ENCODE measurements at regions not wholly inside any gene's neighbourhood (a gene's known extent, or its start where the extent isn't known, plus 50 kb on each side); places are given as distances from the start of the nearest gene placed in this dataset.
"Not testable (repeated sequence)": the region's sequence is repeated elsewhere in the genome, so short reads cannot be mapped to it uniquely, and the experiment has no call there.

- peak; percentile 55 for DNase-seq (ENCODE audit: low spot score)
Measured at GRCh38 chr13:97724450-97724849, 229.0 kb upstream of the IPO5 start.

DNA sequence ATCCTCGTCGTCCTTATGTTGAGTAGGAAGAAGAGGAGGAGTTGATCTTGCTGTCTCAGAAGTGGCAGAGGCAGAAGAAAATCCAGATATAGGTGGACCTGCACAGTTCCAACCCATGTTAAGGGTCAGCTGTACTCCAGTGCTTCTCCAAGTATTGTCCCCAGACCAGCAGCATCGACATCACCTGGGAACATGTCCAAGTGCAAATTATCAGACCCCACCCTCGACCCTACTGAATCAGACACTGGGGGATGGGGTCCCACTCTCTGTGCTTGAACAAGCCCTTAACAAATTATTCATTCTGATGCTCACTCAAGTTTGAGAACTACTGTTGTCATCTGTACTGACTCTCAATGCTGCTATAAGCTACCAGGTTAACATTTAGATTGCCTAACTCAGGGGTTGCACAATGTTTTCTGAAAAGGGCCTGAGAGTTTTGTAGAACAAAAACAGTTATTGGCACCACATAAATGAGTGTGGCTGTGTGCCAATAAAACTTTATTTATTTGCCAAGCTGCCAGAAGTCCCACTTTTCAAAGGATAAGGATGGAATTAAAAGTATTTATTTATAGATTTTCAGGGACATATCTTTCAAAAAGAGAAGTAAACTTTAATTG lies 226.7 kb upstream of the IPO5 start:
- no peak for DNase-seq (ENCODE audit: low spot score)

- DNase-seq (ENCODE audit: low spot score): no peak
Measured at GRCh38 chr13:97727991-97728390, 225.5 kb upstream of the IPO5 start.

- DNase-seq (ENCODE audit: low spot score): no peak
Measured at GRCh38 chr13:97736436-97736835, 217.0 kb upstream of the IPO5 start.

DNA sequence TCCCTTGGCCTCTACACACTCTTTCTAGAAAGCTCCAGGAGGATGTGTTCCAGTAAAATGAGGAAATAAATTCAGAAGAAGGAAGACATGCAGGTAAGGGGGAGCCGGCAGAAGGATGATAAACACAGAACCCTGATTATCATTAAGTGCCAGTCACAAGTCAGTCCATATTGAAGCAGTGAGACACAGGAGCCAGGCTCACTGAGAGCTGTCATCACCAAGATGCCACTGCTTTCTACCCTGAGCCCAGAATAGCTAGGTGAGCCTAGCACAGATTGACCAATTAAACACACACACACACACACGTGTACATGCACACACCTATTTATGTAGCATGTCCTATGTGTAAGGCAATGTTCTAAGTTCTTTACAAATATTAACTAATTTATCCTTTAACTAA lies 211.4 kb upstream of the IPO5 start:
- no peak for DNase-seq (ENCODE audit: low spot score)

DNA sequence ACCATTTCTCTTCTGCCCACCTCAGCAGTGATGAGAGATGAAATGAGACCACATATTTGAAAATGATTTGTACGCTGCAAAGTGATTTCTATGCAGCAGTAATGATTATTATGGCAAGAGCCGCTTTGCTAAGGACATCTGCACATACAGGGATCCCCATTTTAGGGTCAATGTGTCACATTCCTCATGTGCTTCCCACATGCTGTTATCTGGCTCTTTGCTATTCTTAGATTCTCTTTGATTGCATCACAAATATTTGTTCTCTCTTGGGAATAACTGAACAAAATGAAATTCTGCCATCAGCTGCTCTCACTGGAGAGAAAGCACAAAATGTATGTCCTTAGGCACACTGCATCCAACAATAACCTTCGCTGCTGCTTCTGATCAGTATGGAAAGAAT lies 209.5 kb upstream of the IPO5 start:
- peak; percentile 14 for DNase-seq (ENCODE audit: low spot score)

DNA sequence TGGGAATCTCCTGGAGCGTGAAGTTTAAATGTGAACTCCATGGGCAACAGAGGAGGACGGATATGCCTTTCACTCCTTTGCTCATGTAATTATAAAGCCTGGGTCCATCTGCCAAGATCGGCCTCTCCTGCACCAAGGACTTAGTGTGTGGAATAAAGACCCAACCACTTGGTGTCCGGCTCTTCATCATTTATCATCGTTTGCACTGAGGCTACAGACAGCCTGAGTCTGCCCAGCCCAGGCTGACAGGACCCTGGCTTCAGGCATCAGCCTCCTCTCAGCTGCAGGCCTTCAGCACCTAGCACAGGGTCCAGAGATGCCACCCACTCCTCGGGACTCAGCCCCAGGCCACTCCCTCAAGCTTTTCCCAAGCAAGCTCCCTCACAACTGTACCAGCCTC lies 206.8 kb upstream of the IPO5 start:
- no peak for DNase-seq (ENCODE audit: low spot score)

DNA sequence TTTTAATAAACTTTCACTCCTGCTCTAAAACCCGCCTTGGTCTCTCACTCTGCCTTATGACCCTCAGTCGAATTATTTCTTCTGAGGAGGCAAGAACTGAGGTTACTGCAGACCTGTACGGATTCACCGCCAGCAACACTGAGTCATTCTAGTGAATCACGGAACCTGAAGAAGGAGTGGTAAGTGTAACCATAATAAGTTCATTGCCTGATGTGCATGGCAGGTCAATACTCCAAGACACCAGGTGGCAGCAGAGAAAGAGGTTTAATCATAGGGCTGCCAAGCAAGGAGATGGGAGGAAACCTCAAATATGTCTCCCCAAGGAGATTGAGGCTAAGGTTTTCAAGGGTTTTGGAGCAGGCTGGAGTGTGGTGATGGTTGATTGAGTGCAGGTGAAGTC lies 204.3 kb upstream of the IPO5 start:
- DNase-seq (ENCODE audit: low spot score): no peak

- no peak for DNase-seq (ENCODE audit: low spot score)
Measured at GRCh38 chr13:97751477-97751876, 202.0 kb upstream of the IPO5 start.

- DNase-seq (ENCODE audit: low spot score): no peak
Measured at GRCh38 chr13:97752961-97753668, 200.4 kb upstream of the IPO5 start.

- no peak for DNase-seq (ENCODE audit: low spot score)
Measured at GRCh38 chr13:97753942-97754670, 199.4 kb upstream of the IPO5 start.

- no peak for DNase-seq (ENCODE audit: low spot score)
Measured at GRCh38 chr13:97757807-97758206, 195.7 kb upstream of the IPO5 start.

DNA sequence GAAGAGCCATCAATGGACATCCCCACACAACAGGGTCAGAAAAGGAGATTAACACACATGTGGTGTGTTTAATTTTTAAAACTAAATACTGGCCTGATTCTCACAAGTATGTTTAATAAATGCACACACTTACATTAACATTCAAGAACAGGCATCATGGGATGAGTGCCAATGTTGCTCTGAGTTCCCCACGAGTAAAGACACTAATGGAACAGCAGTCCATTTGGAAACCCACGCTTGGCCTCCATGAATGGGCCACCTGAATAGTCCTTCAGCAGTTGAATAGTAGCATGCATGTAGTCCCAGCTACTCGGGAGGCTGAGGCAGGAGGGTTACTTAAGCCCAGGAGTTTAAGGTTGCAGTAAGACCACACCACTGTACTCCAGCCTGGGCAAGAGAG lies 195.2 kb upstream of the IPO5 start:
- DNase-seq (ENCODE audit: low spot score): no peak

- DNase-seq (ENCODE audit: low spot score): no peak
Measured at GRCh38 chr13:97761796-97762540, 191.5 kb upstream of the IPO5 start.

DNA sequence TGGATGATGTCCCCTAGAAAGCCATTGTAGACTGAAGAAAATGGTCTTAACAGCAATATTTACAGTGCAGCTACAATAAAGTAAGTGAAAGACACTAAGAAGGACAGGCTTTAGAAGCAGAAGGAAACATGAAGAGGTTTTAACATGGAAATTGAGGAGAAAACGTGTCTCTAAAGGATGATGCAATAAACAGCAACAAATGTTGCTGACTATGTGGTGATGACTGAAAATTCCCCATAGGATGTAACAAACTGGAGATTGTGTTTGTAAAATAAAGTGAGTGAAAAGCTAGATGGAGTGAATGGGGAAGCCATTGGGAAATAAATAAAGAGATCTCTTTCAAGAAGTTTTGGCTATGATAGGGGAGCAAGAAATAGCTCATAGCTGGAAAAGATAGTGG lies 186.7 kb upstream of the IPO5 start:
- no peak for DNase-seq (ENCODE audit: low spot score)

DNA sequence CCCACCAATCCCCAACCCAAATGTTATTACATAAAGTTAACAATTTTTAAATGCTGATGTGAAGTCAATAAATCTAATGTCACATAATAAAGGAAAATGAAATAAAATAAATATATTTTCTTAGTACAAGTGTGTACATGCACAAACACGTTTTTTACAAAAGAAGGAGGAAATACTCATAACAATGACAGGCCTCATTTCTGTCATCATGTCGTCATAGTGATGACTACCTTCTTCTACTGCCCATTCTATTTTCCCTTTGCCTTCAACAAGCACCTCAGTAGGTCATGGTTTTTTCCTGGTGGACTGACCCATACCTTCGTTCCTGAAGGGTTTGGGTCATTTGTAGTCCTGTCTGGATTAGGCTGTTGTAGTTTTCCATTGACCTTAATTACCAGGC lies 185.3 kb upstream of the IPO5 start:
- DNase-seq (ENCODE audit: low spot score): no peak

DNA sequence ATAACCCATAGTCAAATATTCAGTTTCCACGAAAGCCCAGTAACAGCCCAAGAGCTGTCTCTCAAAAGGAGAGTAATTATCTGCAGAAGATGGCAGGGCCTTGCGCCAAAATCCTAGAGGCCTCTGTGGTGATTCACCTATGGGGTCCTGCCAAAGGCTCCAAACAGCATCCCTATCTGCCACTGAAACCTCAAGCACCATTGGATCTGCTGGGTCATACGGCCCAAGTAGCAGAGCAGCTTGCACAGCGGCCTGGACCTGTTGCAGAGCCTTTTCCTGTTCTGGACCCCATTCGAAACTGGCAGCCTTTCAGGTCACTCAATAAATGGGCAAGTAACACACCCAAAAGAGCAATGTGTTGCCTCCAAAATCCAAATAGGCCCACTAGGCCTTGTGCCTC lies 183.2 kb upstream of the IPO5 start:
- DNase-seq (ENCODE audit: low spot score): not testable (repeated sequence)

GRCh38 chr13:97772466-97772865 lies 181.0 kb upstream of the IPO5 start:
- DNase-seq (ENCODE audit: low spot score): not testable (repeated sequence)

- not testable (repeated sequence) for DNase-seq (ENCODE audit: low spot score)
Measured at GRCh38 chr13:97774391-97775100, 178.9 kb upstream of the IPO5 start.

DNA sequence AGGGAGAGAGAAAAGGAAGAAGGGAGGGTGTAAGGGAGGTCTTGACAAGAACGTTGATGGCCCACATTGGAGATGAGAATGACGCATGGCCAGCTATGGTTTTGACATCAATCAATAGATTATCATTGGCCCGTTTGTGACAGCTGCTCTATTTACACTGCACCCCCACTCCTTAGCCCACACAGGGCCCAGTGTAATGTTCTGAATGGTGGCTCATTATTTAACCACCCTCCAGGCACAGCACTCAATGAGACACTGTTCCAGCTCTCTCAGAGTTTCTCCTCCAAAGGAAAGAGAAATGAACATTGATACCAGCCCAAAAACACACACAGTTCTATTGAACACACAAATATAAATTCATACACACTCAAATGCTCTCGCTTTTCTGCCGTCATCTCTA lies 173.0 kb upstream of the IPO5 start:
- DNase-seq (ENCODE audit: low spot score): peak; percentile 63

DNA sequence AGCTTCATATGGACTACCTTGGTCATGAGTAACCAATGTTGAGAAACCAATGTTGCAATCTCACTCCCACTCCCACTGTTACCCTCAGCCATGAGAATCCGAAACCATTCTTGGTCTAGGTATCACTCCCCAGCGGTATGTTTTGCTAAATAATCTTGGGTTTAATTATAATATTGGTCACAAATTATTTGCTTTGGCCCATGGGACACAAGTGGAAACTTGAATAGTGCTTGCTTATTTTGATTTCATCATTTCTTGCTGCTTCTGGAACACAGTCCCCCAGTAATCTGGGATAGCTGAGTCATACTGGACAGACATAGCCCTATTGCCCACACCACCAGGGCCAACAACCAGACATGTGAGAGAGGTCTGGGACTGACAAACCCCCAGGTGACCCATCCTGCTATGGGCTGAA lies 171.6 kb upstream of the IPO5 start:
- no peak for DNase-seq (ENCODE audit: low spot score)

- DNase-seq (ENCODE audit: low spot score): no peak
Measured at GRCh38 chr13:97786510-97786909, 167.0 kb upstream of the IPO5 start.
